Natural killer cell (primary cell): ENCODE measurements at regions not wholly inside any gene's neighbourhood (a gene's known extent, or its start where the extent isn't known, plus 50 kb on each side); places are given as distances from the start of the nearest gene placed in this dataset.

Experiments used
- ATAC-seq, 3 donors: fragments of 150-1000 bp in 2 of 3; fragments of 200-7000 bp in 1 of 3; cut with Tn5 transposase; 1 replicate in 1 of 3; 2 replicates in 2 of 3; pipeline ENCODE4 v1.10.0; 2021; ENCODE audit warnings: mild to moderate bottlenecking in 2 of 3, moderate library complexity in 2 of 3
- DNase-seq, 2 donors: peaks; one replicate each; pipeline versions ENCODE4 v3.0.0 to v3.0.0-alpha.2; 2013 to 2021; ENCODE audit warnings: mixed read lengths in 1 of 2
- H3K27ac ChIP-seq: one replicate; pipeline ENCODE4 v1.5.1; 2013; ENCODE audit warnings: mild to moderate bottlenecking, low read length
- H3K27me3 ChIP-seq: one replicate; pipeline ENCODE4 v1.6.1; 2013; ENCODE audit warnings: low read length; ENCODE audit not compliant: control insufficient read depth, insufficient read depth
- H3K36me3 ChIP-seq: one replicate; pipeline ENCODE4 v1.6.1; 2013; ENCODE audit warnings: low read length; ENCODE audit not compliant: control insufficient read depth, insufficient read depth
- H3K4me1 ChIP-seq: one replicate; pipeline ENCODE4 v1.6.1; 2013; ENCODE audit warnings: low read length; ENCODE audit not compliant: control insufficient read depth, insufficient read depth
- H3K4me3 ChIP-seq: one replicate; pipeline ENCODE4 v1.5.1; 2013; ENCODE audit warnings: low read length
- H3K9me3 ChIP-seq: one replicate; pipeline ENCODE4 v1.6.1; 2013; ENCODE audit warnings: low read length; ENCODE audit not compliant: control insufficient read depth, insufficient read depth
- H3K27ac Mint-ChIP-seq, 2 donors: one replicate each; pipeline ENCODE4 v1.8.0; 2022; ENCODE audit warnings: mild to moderate bottlenecking in 2 of 2, mixed read lengths in 2 of 2, moderate library complexity in 1 of 2
- H3K27me3 Mint-ChIP-seq, 2 donors: one replicate each; pipeline ENCODE4 v1.8.0; 2022; ENCODE audit warnings: low read depth in 2 of 2, mixed read lengths in 2 of 2
- H3K36me3 Mint-ChIP-seq: one replicate; pipeline ENCODE4 v1.8.0; 2022; ENCODE audit warnings: mixed read lengths
- H3K4me1 Mint-ChIP-seq, 2 donors: one replicate each; pipeline ENCODE4 v1.8.0; 2022; ENCODE audit warnings: mixed read lengths in 2 of 2
- H3K4me3 Mint-ChIP-seq: one replicate; pipeline ENCODE4 v1.8.0; 2022; ENCODE audit warnings: mild to moderate bottlenecking, moderate library complexity, mixed read lengths
- H3K9me3 Mint-ChIP-seq, 2 donors: one replicate each; pipeline ENCODE4 v1.8.0; 2022; ENCODE audit warnings: mixed read lengths in 2 of 2
- WGBS: methylation state at CpG from one replicate; pipeline ENCODE4 v1.1.7; 2013; ENCODE audit warnings: missing lambda C conversion rate; ENCODE audit not compliant: insufficient coverage; 5-methylcytosine and 5-hydroxymethylcytosine counted together
- intact Hi-C: fragments of 100-400 bp; cut with micrococcal nuclease; formaldehyde crosslinking; loops from one replicate; pipeline ENCODE4 v1.14.2; 2022
- TF ChIP-seq, protein P1 (sequence below): fragments of 200-600 bp; IDR thresholded peaks from one replicate; pipeline ENCODE4 v1.8.0; 2022; ENCODE audit warnings: antibody characterized with exemption

DNA sequence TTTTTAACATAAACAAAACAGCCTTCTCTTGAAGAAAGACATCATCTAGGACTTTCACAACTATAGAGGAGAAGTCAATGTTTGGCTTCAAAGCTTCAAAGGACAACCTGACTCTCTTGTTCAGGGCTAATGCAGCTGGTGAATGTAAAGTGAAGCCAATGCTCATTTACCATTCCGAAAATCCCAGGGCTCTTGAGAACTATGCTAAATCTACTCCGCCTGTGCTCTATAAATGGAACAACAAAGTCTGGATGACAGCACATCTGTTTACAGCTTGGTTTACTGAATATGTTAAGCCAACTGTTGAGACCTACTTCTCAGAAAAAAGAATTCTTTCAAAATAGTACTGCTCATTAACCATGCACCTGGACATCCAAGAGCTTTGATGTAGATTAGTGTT, 259.8 kb upstream of the NR5A2 start:
- no peak overlapping the region for H3K27ac Mint-ChIP-seq
- no peak for DNase-seq
- H3K9me3 ChIP-seq = no peaks in the 10 kb centered on the region
- no peaks in the 10 kb centered on the region for H3K4me1 Mint-ChIP-seq
- intact Hi-C loops = no loop called here
- H3K4me3 ChIP-seq = no peak overlapping the region
- peaks cover 13% of the 10 kb centered on the region for H3K36me3 Mint-ChIP-seq
- H3K27me3 ChIP-seq = no peaks in the 10 kb centered on the region
- no peak overlapping the region for H3K27ac ChIP-seq
- H3K9me3 Mint-ChIP-seq = peaks cover 5 to 11% of the 10 kb centered on the region in 2 donors
- TF ChIP-seq, protein P1, sequence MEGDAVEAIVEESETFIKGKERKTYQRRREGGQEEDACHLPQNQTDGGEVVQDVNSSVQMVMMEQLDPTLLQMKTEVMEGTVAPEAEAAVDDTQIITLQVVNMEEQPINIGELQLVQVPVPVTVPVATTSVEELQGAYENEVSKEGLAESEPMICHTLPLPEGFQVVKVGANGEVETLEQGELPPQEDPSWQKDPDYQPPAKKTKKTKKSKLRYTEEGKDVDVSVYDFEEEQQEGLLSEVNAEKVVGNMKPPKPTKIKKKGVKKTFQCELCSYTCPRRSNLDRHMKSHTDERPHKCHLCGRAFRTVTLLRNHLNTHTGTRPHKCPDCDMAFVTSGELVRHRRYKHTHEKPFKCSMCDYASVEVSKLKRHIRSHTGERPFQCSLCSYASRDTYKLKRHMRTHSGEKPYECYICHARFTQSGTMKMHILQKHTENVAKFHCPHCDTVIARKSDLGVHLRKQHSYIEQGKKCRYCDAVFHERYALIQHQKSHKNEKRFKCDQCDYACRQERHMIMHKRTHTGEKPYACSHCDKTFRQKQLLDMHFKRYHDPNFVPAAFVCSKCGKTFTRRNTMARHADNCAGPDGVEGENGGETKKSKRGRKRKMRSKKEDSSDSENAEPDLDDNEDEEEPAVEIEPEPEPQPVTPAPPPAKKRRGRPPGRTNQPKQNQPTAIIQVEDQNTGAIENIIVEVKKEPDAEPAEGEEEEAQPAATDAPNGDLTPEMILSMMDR = no peak
- H3K27me3 Mint-ChIP-seq = peaks cover 3 to 8% of the 10 kb centered on the region in 2 donors
- ATAC-seq = no peak
- H3K4me3 Mint-ChIP-seq = no peak overlapping the region
- H3K4me1 ChIP-seq = no peaks in the 10 kb centered on the region
- 90% methylated on average over 2 of the region's 2 CpGs for WGBS
- no peaks in the 10 kb centered on the region for H3K36me3 ChIP-seq

DNA sequence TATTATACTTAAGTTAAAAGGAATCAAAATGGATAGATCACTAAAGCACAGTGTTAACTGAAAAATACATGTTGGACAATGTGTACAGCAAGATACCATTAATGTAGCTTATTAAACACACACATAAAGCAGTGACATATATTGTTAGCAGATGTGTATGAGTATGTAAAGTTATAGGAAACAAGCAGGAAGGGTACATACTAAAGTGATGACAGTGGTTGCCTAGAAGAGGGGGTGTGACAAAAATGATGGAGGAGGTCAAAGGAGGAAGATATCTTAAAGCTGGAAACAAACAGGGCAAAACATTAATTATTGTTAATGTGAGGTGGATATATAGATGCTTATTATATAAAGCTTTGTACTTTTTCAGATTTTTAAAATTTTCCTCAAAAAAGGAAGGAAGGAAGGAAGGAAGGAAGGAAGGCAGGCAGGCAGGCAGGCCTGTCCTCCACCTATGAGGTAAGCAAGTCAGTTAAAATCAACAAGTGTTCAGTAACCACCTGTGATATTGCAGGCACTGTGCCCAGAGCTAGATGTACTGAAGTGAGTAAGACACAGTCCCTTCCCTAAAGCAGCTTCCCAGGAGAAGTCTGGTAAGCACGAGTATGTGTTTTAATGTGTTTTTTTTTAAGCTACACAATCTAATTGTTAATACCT, 252.9 kb upstream of the NR5A2 start:
- ATAC-seq (no peak), DNase-seq (no peak)
- no CpG with 5 or more reads among the region's 1 CpG for WGBS
- peaks cover 0 to 2% of the 10 kb centered on the region in 2 donors for H3K9me3 Mint-ChIP-seq
- H3K4me3 Mint-ChIP-seq = no peak overlapping the region
- TF ChIP-seq, protein P1 = no peak
- Histone ChIP-seq H3K36me3 (no peaks in the 10 kb centered on the region), H3K27me3 (no peaks in the 10 kb centered on the region), H3K9me3 (no peaks in the 10 kb centered on the region), H3K4me3 (no peak overlapping the region), H3K27ac (no peak overlapping the region), H3K4me1 (no peaks in the 10 kb centered on the region)
- no peaks in the 10 kb centered on the region for H3K36me3 Mint-ChIP-seq
- intact Hi-C loops = no loop called here
- H3K27ac Mint-ChIP-seq = no peak overlapping the region
- H3K27me3 Mint-ChIP-seq = peaks cover 0 to 2% of the 10 kb centered on the region in 2 donors
- H3K4me1 Mint-ChIP-seq = no peaks in the 10 kb centered on the region

DNA sequence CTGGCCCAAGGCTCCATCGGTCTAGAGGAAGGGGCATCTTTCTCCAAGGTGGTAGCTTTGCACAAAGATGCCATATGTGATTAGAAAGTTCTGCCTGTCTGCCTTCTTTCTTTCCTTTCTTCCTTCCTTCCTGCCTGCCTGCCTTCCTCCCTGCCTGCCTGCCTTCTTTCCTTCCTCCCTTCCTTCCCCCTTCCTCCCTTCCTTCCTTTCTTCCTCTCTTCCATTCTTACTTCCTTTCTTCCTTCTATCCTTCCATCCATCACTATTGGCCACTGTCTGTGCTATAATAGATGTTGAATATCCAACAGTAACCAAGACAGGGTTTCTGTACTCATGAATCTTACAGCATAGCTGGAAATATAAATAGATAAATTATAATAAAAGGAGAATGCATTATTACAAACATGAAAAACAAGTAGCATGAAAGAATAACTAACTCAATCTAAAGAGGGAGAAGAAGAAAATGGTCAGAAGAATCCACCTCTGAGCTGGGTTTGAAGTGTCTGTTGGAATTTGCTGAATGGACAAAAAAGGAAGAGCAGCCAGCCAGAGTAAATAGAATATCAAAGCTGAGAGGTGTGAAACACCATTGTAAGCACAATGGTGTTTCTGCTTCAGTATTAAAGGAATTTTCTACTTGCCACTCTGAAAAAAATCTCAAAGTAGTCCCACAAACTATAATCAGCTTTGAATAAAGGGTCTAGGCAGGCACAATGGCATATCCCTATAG, 250.6 kb upstream of the NR5A2 start:
- WGBS = 91% methylated on average over 1 of the region's 1 CpG
- Histone ChIP-seq H3K36me3 (no peaks in the 10 kb centered on the region), H3K4me3 (no peak overlapping the region), H3K27ac (no peak overlapping the region), H3K9me3 (no peaks in the 10 kb centered on the region), H3K4me1 (no peaks in the 10 kb centered on the region), H3K27me3 (no peaks in the 10 kb centered on the region)
- no peaks in the 10 kb centered on the region for H3K4me1 Mint-ChIP-seq
- TF ChIP-seq, protein P1 = no peak
- no peaks in the 10 kb centered on the region for H3K36me3 Mint-ChIP-seq
- peaks cover 0 to 2% of the 10 kb centered on the region in 2 donors for H3K27me3 Mint-ChIP-seq
- intact Hi-C loops = no loop called here
- no peak for DNase-seq
- no peak for ATAC-seq
- H3K9me3 Mint-ChIP-seq = no peaks in the 10 kb centered on the region
- no peak overlapping the region for H3K4me3 Mint-ChIP-seq
- H3K27ac Mint-ChIP-seq = no peak overlapping the region
